ENCODE measurements at regions not wholly inside any gene's neighbourhood (a gene's known extent, or its start where the extent isn't known, plus 50 kb on each side); places are given as distances from the start of the nearest gene placed in this dataset.

GRCh38 chr7:39890411-39890810, 59.6 kb upstream of the CDK13 start:
- DNase-seq = no peak

GRCh38 chr7:39891894-39892293, 58.2 kb upstream of the CDK13 start:
- no peak for DNase-seq

GRCh38 chr7:39892361-39892760, 57.7 kb upstream of the CDK13 start:
- no peak for DNase-seq

- no peak for DNase-seq
These were observed 55.2 kb upstream of the CDK13 start for GRCh38 chr7:39894904-39895303.

GRCh38 chr7:39896840-39897239, 53.2 kb upstream of the CDK13 start:
- DNase-seq = no peak

GRCh38 chr7:39898867-39899266, 51.2 kb upstream of the CDK13 start:
- DNase-seq = no peak
